ENCODE measurements at regions not wholly inside any gene's neighbourhood (a gene's known extent, or its start where the extent isn't known, plus 50 kb on each side); places are given as distances from the start of the nearest gene placed in this dataset.
"Not testable (repeated sequence)": the region's sequence is repeated elsewhere in the genome, so short reads cannot be mapped to it uniquely, and the experiment has no call there.

DNA sequence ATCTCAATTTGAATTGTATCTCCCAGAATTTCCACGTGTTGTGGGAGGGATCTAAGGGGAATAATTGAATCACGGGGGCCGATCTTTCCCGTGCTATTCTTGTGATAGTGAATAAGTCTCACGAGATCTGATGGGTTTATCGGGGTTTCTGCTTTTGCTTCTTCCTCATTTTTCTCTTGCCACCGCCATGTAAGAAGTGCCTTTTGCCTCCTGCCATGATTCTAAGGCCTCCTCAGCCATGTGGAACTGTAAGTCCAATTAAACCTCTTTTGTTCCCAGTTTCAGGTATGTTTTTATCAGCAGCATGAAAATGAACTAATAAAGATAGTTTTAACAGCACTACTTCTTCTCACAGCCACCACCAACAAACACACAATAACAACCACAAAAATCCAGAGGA is 140.0 kb upstream of the ABI3BP start:
- TF ChIP-seq, protein P1, sequence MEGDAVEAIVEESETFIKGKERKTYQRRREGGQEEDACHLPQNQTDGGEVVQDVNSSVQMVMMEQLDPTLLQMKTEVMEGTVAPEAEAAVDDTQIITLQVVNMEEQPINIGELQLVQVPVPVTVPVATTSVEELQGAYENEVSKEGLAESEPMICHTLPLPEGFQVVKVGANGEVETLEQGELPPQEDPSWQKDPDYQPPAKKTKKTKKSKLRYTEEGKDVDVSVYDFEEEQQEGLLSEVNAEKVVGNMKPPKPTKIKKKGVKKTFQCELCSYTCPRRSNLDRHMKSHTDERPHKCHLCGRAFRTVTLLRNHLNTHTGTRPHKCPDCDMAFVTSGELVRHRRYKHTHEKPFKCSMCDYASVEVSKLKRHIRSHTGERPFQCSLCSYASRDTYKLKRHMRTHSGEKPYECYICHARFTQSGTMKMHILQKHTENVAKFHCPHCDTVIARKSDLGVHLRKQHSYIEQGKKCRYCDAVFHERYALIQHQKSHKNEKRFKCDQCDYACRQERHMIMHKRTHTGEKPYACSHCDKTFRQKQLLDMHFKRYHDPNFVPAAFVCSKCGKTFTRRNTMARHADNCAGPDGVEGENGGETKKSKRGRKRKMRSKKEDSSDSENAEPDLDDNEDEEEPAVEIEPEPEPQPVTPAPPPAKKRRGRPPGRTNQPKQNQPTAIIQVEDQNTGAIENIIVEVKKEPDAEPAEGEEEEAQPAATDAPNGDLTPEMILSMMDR (IDR thresholded peaks at IDR 0.05; ENCODE audit: extremely low read depth in 1 of 2, insufficient read depth in 1 of 2, low read depth in 1 of 2, low read length in 2 of 2) = not testable (repeated sequence)
- not testable (repeated sequence) for TF ChIP-seq POLR2AphosphoS5 (IDR thresholded peaks at IDR 0.05; ENCODE audit: insufficient read depth, low read depth, low read length)
